Keratinocyte (primary cell): ENCODE measurements at regions not wholly inside any gene's neighbourhood (a gene's known extent, or its start where the extent isn't known, plus 50 kb on each side); places are given as distances from the start of the nearest gene placed in this dataset.

Experiments
- DNase-seq: peaks from one replicate; pipeline ENCODE4 v3.0.0-alpha.2; 2011; ENCODE audit warnings: low read depth, missing footprints, low spot score
- FAIRE-seq: peaks from 2 replicates; lab custom pipeline; 2011; peaks lifted over from hg19 to GRCh38; lab: Jason Lieb, UNC
- H2AFZ ChIP-seq: 2 replicates; pipeline ENCODE4 v1.6.0; 2012; ENCODE audit warnings: low read length, control low read depth, inconsistent platforms; ENCODE audit not compliant: control insufficient read depth
- H3K27ac ChIP-seq: 2 replicates; pipeline ENCODE4 v1.5.1; 2011; ENCODE audit warnings: low read length; ENCODE audit not compliant: control insufficient read depth, insufficient read depth
- H3K27me3 ChIP-seq: 3 replicates; pipeline ENCODE4 v1.6.0; 2011; ENCODE audit warnings: low read length; ENCODE audit not compliant: control insufficient read depth, insufficient read depth; ENCODE audit errors: extremely low read depth
- H3K36me3 ChIP-seq, 2 experiments: 2 replicates in 1 of 2; 3 replicates in 1 of 2; pipeline ENCODE4 v1.5.1; 2011; ENCODE audit warnings: low read length in 2 of 2, mild to moderate bottlenecking in 1 of 2; ENCODE audit not compliant: control insufficient read depth in 2 of 2, insufficient read depth in 2 of 2; ENCODE audit errors: extremely low read depth in 1 of 2
- H3K4me1 ChIP-seq: 3 replicates; pipeline ENCODE4 v1.5.1; 2011; ENCODE audit warnings: low read length; ENCODE audit not compliant: control insufficient read depth, insufficient read depth; ENCODE audit errors: extremely low read depth
- H3K4me2 ChIP-seq: 3 replicates; pipeline ENCODE4 v1.6.0; 2011; ENCODE audit warnings: low read depth, low read length; ENCODE audit not compliant: control insufficient read depth, insufficient read depth; ENCODE audit errors: extremely low read depth
- H3K4me3 ChIP-seq, 3 experiments: fragments of 200-600 bp in 1 of 3; sonication (generic) in 1 of 3; 2 replicates in 2 of 3; 3 replicates in 1 of 3; pipeline ENCODE4 v1.5.1; 2011 to 2016; ENCODE audit warnings: low read length in 3 of 3, mild to moderate bottlenecking in 3 of 3, control low read depth in 2 of 3, inconsistent platforms in 1 of 3, low read depth in 1 of 3, mixed read lengths in 1 of 3, mixed run types in 1 of 3, moderate library complexity in 1 of 3; ENCODE audit not compliant: control insufficient read depth in 2 of 3, insufficient read depth in 2 of 3; ENCODE audit errors: extremely low read depth in 1 of 3
- H3K79me2 ChIP-seq: 2 replicates; pipeline ENCODE4 v1.6.0; 2012; ENCODE audit warnings: low read length; ENCODE audit not compliant: control insufficient read depth, insufficient read depth
- H3K9ac ChIP-seq: 3 replicates; pipeline ENCODE4 v1.6.0; 2011; ENCODE audit warnings: low read length; ENCODE audit not compliant: control insufficient read depth, insufficient read depth; ENCODE audit errors: extremely low read depth
- H3K9me1 ChIP-seq: 3 replicates; pipeline ENCODE4 v1.6.0; 2011; ENCODE audit warnings: low read length; ENCODE audit not compliant: control insufficient read depth, insufficient read depth; ENCODE audit errors: extremely low read depth
- H3K9me3 ChIP-seq: 2 replicates; pipeline ENCODE4 v1.5.1; 2012; ENCODE audit warnings: low read depth, low read length; ENCODE audit not compliant: control insufficient read depth
- H4K20me1 ChIP-seq: 3 replicates; pipeline ENCODE4 v1.6.0; 2011; ENCODE audit warnings: low read length; ENCODE audit not compliant: control insufficient read depth, insufficient read depth; ENCODE audit errors: extremely low read depth
- EZH2 ChIP-seq: IDR thresholded peaks from one replicate; pipeline ENCODE4 v1.6.1; 2012; ENCODE audit warnings: inconsistent platforms, mild to moderate bottlenecking, low read length, moderate library complexity
- dilution Hi-C: fragments of 300-500 bp; cut with MboI; formaldehyde crosslinking; loops from one replicate; pipeline ENCODE4 v1.7.0; 2020; ENCODE audit warnings: low sequenced_read_pairs; ENCODE audit not compliant: extremely low pct_ligation_motif_present
- TF ChIP-seq, protein P1 (sequence below), 3 experiments: IDR thresholded peaks in 1 of 3; conservative IDR thresholded peaks in 1 of 3; optimal IDR thresholded peaks in 1 of 3; 2 replicates in 2 of 3; 3 replicates in 1 of 3; pipeline versions ENCODE3 to v1.5.1; 2011; ENCODE audit warnings: low read length in 3 of 3, mild to moderate bottlenecking in 3 of 3, moderate library complexity in 2 of 3, control low read depth in 1 of 3, inconsistent platforms in 1 of 3; ENCODE audit not compliant: insufficient read depth in 2 of 3; ENCODE audit errors: extremely low read depth in 1 of 3

GRCh38 chr1:223462047-223462630 lies 68.9 kb downstream of the CCDC185 start:
- Histone ChIP-seq H3K27ac (no peak overlapping the region), H3K9me3 (no peaks in the 10 kb centered on the region), H2AFZ (no peak overlapping the region), H4K20me1 (no peaks in the 10 kb centered on the region), H3K4me2 (no peak overlapping the region), H3K79me2 (no peaks in the 10 kb centered on the region), H3K9ac (no peak overlapping the region), H3K4me1 (no peaks in the 10 kb centered on the region), H3K36me3 (no peaks in the 10 kb centered on the region), H3K9me1 (no peaks in the 10 kb centered on the region), H3K4me3 (no peak overlapping the region), H3K27me3 (no peaks in the 10 kb centered on the region)
- no peak for FAIRE-seq
- dilution Hi-C loops: no loop called here
- DNase-seq: no peak
- TF ChIP-seq, protein P1, sequence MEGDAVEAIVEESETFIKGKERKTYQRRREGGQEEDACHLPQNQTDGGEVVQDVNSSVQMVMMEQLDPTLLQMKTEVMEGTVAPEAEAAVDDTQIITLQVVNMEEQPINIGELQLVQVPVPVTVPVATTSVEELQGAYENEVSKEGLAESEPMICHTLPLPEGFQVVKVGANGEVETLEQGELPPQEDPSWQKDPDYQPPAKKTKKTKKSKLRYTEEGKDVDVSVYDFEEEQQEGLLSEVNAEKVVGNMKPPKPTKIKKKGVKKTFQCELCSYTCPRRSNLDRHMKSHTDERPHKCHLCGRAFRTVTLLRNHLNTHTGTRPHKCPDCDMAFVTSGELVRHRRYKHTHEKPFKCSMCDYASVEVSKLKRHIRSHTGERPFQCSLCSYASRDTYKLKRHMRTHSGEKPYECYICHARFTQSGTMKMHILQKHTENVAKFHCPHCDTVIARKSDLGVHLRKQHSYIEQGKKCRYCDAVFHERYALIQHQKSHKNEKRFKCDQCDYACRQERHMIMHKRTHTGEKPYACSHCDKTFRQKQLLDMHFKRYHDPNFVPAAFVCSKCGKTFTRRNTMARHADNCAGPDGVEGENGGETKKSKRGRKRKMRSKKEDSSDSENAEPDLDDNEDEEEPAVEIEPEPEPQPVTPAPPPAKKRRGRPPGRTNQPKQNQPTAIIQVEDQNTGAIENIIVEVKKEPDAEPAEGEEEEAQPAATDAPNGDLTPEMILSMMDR (optimal IDR thresholded peaks at IDR 0.05 in 1 of 3, IDR thresholded peaks at IDR 0.05 in 1 of 3, conservative IDR thresholded peaks at IDR 0.05 in 1 of 3; ENCODE audit: extremely low read depth in 1 of 3, insufficient read depth in 2 of 3, low read length in 3 of 3): no peak
- no peak for TF ChIP-seq EZH2

DNA sequence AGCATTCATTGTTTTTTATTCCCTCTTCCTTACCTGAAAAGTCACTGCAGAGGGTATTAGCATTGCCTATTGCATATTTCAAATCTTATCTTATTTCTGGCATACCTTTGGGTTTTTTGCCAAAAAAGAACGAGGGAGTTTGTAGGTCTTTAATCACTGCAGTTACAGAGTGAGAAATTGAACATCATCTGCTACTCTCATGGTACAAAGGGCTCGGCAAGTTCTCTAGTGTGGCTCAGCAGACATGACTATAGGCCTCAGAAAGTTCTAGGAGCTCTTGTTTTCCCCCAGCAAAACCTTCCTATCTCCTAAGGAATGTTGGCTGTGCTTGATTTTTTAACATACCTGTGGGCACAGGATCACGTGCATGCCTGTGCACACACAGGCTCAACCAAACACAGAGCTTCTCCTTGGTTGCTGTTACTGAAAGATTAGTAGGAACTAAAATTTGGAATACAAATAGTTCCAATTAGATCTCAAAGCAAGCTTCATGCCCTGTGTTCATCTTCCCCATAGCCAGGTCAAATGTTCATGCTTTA lies 69.7 kb downstream of the CCDC185 start:
- no peak for DNase-seq
- Histone ChIP-seq H3K9me3 (no peaks in the 10 kb centered on the region), H3K4me3 (no peak overlapping the region), H2AFZ (no peak overlapping the region), H3K36me3 (no peaks in the 10 kb centered on the region), H3K9ac (no peak overlapping the region), H3K4me2 (no peak overlapping the region), H3K4me1 (no peaks in the 10 kb centered on the region), H3K9me1 (no peaks in the 10 kb centered on the region), H3K27me3 (no peaks in the 10 kb centered on the region), H3K79me2 (no peaks in the 10 kb centered on the region), H3K27ac (no peak overlapping the region), H4K20me1 (no peaks in the 10 kb centered on the region)
- no peak for TF ChIP-seq EZH2
- no peak for FAIRE-seq
- dilution Hi-C loops: no loop called here

DNA sequence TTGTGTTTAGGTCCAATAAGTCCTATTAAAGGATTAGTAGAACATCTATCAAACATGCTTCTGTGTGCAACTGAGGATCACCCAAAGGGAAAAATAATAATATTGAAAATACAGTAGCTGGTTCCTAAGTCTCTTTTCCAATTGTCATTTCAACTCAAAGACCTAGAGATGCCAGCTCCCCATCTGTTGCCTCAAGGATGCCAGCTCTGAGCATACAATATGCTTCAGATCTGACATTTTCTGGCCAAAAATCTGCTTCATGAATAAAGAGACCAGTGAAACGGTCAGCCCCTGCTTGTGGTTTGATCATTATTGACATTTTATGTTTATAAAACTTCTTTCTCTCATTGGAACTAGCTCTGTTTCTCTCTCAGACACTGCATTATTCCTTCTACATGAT lies 72.9 kb downstream of the CCDC185 start:
- no peaks in the 10 kb centered on the region for H3K4me1 ChIP-seq
- H3K27ac ChIP-seq: no peak overlapping the region
- TF ChIP-seq, protein P1 (optimal IDR thresholded peaks at IDR 0.05 in 1 of 3, IDR thresholded peaks at IDR 0.05 in 1 of 3, conservative IDR thresholded peaks at IDR 0.05 in 1 of 3; ENCODE audit: extremely low read depth in 1 of 3, insufficient read depth in 2 of 3, low read length in 3 of 3): no peak
- TF ChIP-seq EZH2: no peak
- H3K4me2 ChIP-seq: no peak overlapping the region
- H2AFZ ChIP-seq: no peak overlapping the region
- DNase-seq (no peak), FAIRE-seq (no peak)
- H3K27me3 ChIP-seq: peaks cover 2% of the 10 kb centered on the region
- no peaks in the 10 kb centered on the region for H3K9me1 ChIP-seq
- H3K9me3 ChIP-seq: no peaks in the 10 kb centered on the region
- dilution Hi-C loops: no loop called here
- H4K20me1 ChIP-seq: no peaks in the 10 kb centered on the region
- no peaks in the 10 kb centered on the region for H3K36me3 ChIP-seq
- H3K4me3 ChIP-seq: no peak overlapping the region
- H3K79me2 ChIP-seq: no peaks in the 10 kb centered on the region
- no peak overlapping the region for H3K9ac ChIP-seq
